OCI-LY7 (cell line): ENCODE measurements at regions not wholly inside any gene's neighbourhood (a gene's known extent, or its start where the extent isn't known, plus 50 kb on each side); places are given as distances from the start of the nearest gene placed in this dataset.

Experiments used
- BruUV-seq: library from RNA; stranded (reverse); fragments of 400-500 nt; replicated peaks from 2 replicates; lab custom pipeline; 2021; lab: Mats Ljungman, UMichigan
- CTCF ChIA-PET: fragments of 300-600 bp; sonication (Branson Sonifier 250); formaldehyde crosslinking; loops from one replicate; lab custom pipeline; 2022; ENCODE audit warnings: antibody characterized with exemption; ENCODE audit not compliant: unreplicated experiment; lab: Charles Lee
- POLR2A ChIA-PET: fragments of 300-600 bp; sonication (Branson Sonifier 250); formaldehyde crosslinking; loops from one replicate; lab custom pipeline; 2022; ENCODE audit warnings: antibody characterized with exemption; lab: Charles Lee
- DNase-seq: peaks from one replicate; pipeline ENCODE4 v3.0.0-alpha.2; 2015; ENCODE audit warnings: low spot score
- H2AFZ ChIP-seq: fragments of 200-600 bp; sonication (generic), shearing (Covaris generic); 2 replicates; pipeline ENCODE4 v1.6.1; 2014; ENCODE audit warnings: mild to moderate bottlenecking, antibody characterized with exemption, low read length, moderate library complexity
- H3K27ac ChIP-seq: fragments of 200-600 bp; sonication (generic); 2 replicates; pipeline ENCODE4 v1.5.1; 2014; ENCODE audit warnings: mixed run types, low read depth, mild to moderate bottlenecking, moderate library complexity, low read length, inconsistent platforms; ENCODE audit not compliant: poor library complexity, severe bottlenecking
- H3K36me3 ChIP-seq: fragments of 200-600 bp; sonication (generic); 2 replicates; pipeline ENCODE4 v1.6.1; 2014; ENCODE audit warnings: mild to moderate bottlenecking, antibody characterized with exemption, low read length, moderate library complexity, mixed read lengths; ENCODE audit not compliant: insufficient read depth
- H3K4me1 ChIP-seq: fragments of 200-600 bp; sonication (generic); 2 replicates; pipeline ENCODE4 v1.5.1; 2014; ENCODE audit warnings: mild to moderate bottlenecking, low read length; ENCODE audit not compliant: insufficient read depth, poor library complexity, severe bottlenecking
- H3K4me2 ChIP-seq: fragments of 200-600 bp; sonication (generic); 2 replicates; pipeline ENCODE4 v1.6.1; 2014; ENCODE audit warnings: mild to moderate bottlenecking, low read length
- H3K4me3 ChIP-seq: fragments of 200-600 bp; sonication (generic); 2 replicates; pipeline ENCODE4 v1.5.1; 2014; ENCODE audit warnings: mild to moderate bottlenecking, low read depth, low read length; ENCODE audit not compliant: poor library complexity, severe bottlenecking
- H3K79me2 ChIP-seq: fragments of 200-600 bp; sonication (generic); 2 replicates; pipeline ENCODE4 v1.6.1; 2016; ENCODE audit warnings: low read depth, mild to moderate bottlenecking, low read length, moderate library complexity, mixed read lengths; ENCODE audit not compliant: insufficient read depth
- H3K9me2 ChIP-seq: fragments of 200-600 bp; sonication (generic); 2 replicates; pipeline ENCODE4 v1.6.1; 2016; ENCODE audit warnings: mild to moderate bottlenecking, low read length, mixed read lengths; ENCODE audit not compliant: insufficient read depth
- H3K9me3 ChIP-seq: fragments of 200-600 bp; sonication (generic); 2 replicates; pipeline ENCODE4 v1.6.1; 2014; ENCODE audit warnings: mild to moderate bottlenecking, mixed run types, low read length, mixed read lengths
- H4K20me1 ChIP-seq: fragments of 200-600 bp; sonication (generic); 2 replicates; pipeline ENCODE4 v1.6.1; 2014; ENCODE audit warnings: mild to moderate bottlenecking, antibody characterized with exemption, low read length, moderate library complexity, mixed read lengths; ENCODE audit not compliant: insufficient read depth
- CTCF ChIP-seq: fragments of 200-600 bp; sonication (generic); conservative IDR thresholded peaks from 2 replicates; pipeline ENCODE4 v1.5.1; 2014; ENCODE audit warnings: mild to moderate bottlenecking, antibody characterized with exemption, low read length, moderate library complexity, mixed read lengths
- EZH2phosphoT487 ChIP-seq: fragments of 200-600 bp; sonication (generic); IDR thresholded peaks from 2 replicates; pipeline ENCODE4 v1.6.1; 2018; ENCODE audit warnings: low read depth, borderline replicate concordance, mild to moderate bottlenecking, mixed run types, antibody characterized with exemption, low read length, moderate library complexity, mixed read lengths
- intact Hi-C: fragments of 100-400 bp; cut with micrococcal nuclease; formaldehyde crosslinking; loops from one replicate; pipeline ENCODE4 v1.10.0; 2022; ENCODE audit not compliant: unreplicated experiment

- Histone ChIP-seq H3K9me2 (no peaks in the 10 kb centered on the region), H3K79me2 (no peaks in the 10 kb centered on the region), H4K20me1 (no peaks in the 10 kb centered on the region), H3K4me2 (no peak overlapping the region), H3K36me3 (no peaks in the 10 kb centered on the region), H3K9me3 (no peaks in the 10 kb centered on the region), H3K27ac (no peak overlapping the region), H2AFZ (no peak overlapping the region), H3K4me3 (no peak overlapping the region), H3K4me1 (peaks cover 35% of the 10 kb centered on the region)
- TF ChIP-seq EZH2phosphoT487 (no peak), CTCF (no peak)
- BruUV-seq, result no TSS peak
- no peak for DNase-seq
- POLR2A ChIA-PET, result interaction anchor here (0.8 to 1.5 kb wide), 3 partner anchors 10 to 34 kb away, joined by 3 read pairs; no protein-coding TSS in a partner anchor
- intact Hi-C loops, result no loop called here
- CTCF ChIA-PET, result no interaction called here
Measured at GRCh38 chr3:56860351-56860750, 58.6 kb upstream of the ARHGEF3 start.

GRCh38 chr3:56858331-56858730 lies 56.6 kb upstream of the ARHGEF3 start:
- no TSS peak for BruUV-seq
- Histone ChIP-seq H3K79me2 (no peaks in the 10 kb centered on the region), H4K20me1 (no peaks in the 10 kb centered on the region), H2AFZ (no peak overlapping the region), H3K36me3 (no peaks in the 10 kb centered on the region), H3K4me1 (peaks cover 35% of the 10 kb centered on the region), H3K27ac (no peak overlapping the region), H3K4me2 (no peak overlapping the region), H3K9me3 (no peaks in the 10 kb centered on the region), H3K9me2 (no peaks in the 10 kb centered on the region), H3K4me3 (no peak overlapping the region)
- DNase-seq, result no peak
- ChIA-PET CTCF (no interaction called here), POLR2A (interaction anchor here (0.5 to 1.1 kb wide), 3 partner anchors 31 to 156 kb away, joined by 3 to 4 read pairs (median 3); no protein-coding TSS in a partner anchor)
- TF ChIP-seq EZH2phosphoT487 (no peak), CTCF (no peak)
- intact Hi-C loops, result no loop called here

- CTCF ChIA-PET, result no interaction called here
Measured at GRCh38 chr3:56857178-56857577, 55.4 kb upstream of the ARHGEF3 start.

More at GRCh38 chr3:56857178-56857577, 55.4 kb upstream of the ARHGEF3 start:
- H3K27ac ChIP-seq, result no peak overlapping the region
- no peak overlapping the region for H3K4me3 ChIP-seq
- BruUV-seq, result no TSS peak
- H3K36me3 ChIP-seq, result no peaks in the 10 kb centered on the region
- H2AFZ ChIP-seq, result no peak overlapping the region
- peaks cover 25% of the 10 kb centered on the region for H3K4me1 ChIP-seq
- POLR2A ChIA-PET, result interaction anchor here (0.6 to 0.8 kb wide), 2 partner anchors 9 to 238 kb away, joined by 3 read pairs; no protein-coding TSS in a partner anchor
- H3K9me2 ChIP-seq, result no peaks in the 10 kb centered on the region
- TF ChIP-seq CTCF (no peak), EZH2phosphoT487 (no peak)
- no peak overlapping the region for H3K4me2 ChIP-seq
- intact Hi-C loops, result loop anchor here (2.0 kb wide), 1 partner anchor 60 kb away; no protein-coding TSS in a partner anchor
- H3K79me2 ChIP-seq, result no peaks in the 10 kb centered on the region
- DNase-seq, result no peak
- no peaks in the 10 kb centered on the region for H4K20me1 ChIP-seq
- H3K9me3 ChIP-seq, result no peaks in the 10 kb centered on the region
